Endothelial cell of umbilical vein (primary cell): ENCODE measurements at regions not wholly inside any gene's neighbourhood (a gene's known extent, or its start where the extent isn't known, plus 50 kb on each side); places are given as distances from the start of the nearest gene placed in this dataset.

ENCODE experiments used
- BruUV-seq: library from RNA; stranded (reverse); fragments of 400-500 nt; replicated peaks from 2 replicates; lab custom pipeline; 2021; lab: Mats Ljungman, UMichigan
- CTCF ChIA-PET: fragments of 300-600, 350-600 bp; sonication (Branson Sonifier 250); formaldehyde crosslinking; loops from one replicate; lab custom pipeline; 2021; ENCODE audit warnings: antibody characterized with exemption, inconsistent platforms; lab: Charles Lee
- POLR2A ChIA-PET: fragments of 300-600, 350-600 bp; sonication (Branson Sonifier 250); formaldehyde crosslinking; loops from one replicate; lab custom pipeline; 2021; ENCODE audit warnings: antibody characterized with exemption, inconsistent platforms; lab: Charles Lee
- DNase-seq: peaks from one replicate; pipeline ENCODE4 v3.0.0-alpha.2; 2011; ENCODE audit warnings: low read depth, low spot score
- FAIRE-seq: peaks from 2 replicates; lab custom pipeline; 2011; peaks lifted over from hg19 to GRCh38; lab: Jason Lieb, UNC
- H2AFZ ChIP-seq: 2 replicates; pipeline ENCODE4 v1.6.0; 2012; ENCODE audit warnings: low read depth, low read length, control low read depth, inconsistent platforms
- H3K27ac ChIP-seq: 2 replicates; pipeline ENCODE4 v1.5.1; 2011; ENCODE audit warnings: low read depth, mild to moderate bottlenecking, control low read depth, low read length, moderate library complexity; ENCODE audit not compliant: insufficient read depth
- H3K27me3 ChIP-seq, 2 experiments: 2 replicates each; pipeline versions ENCODE4 v1.6.0 to v1.6.1; 2011; ENCODE audit warnings: low read length in 2 of 2, mixed read lengths in 1 of 2; ENCODE audit not compliant: control insufficient read depth in 2 of 2, insufficient read depth in 2 of 2
- H3K36me3 ChIP-seq, 2 experiments: 2 replicates in 1 of 2; 3 replicates in 1 of 2; pipeline ENCODE4 v1.5.1; 2011; ENCODE audit warnings: low read length in 2 of 2, mild to moderate bottlenecking in 1 of 2, moderate library complexity in 1 of 2; ENCODE audit not compliant: control insufficient read depth in 2 of 2, insufficient read depth in 2 of 2; ENCODE audit errors: extremely low read depth in 1 of 2
- H3K4me1 ChIP-seq: 3 replicates; pipeline ENCODE4 v1.5.1; 2011; ENCODE audit warnings: mild to moderate bottlenecking, low read length; ENCODE audit not compliant: control insufficient read depth, insufficient read depth; ENCODE audit errors: extremely low read depth
- H3K4me2 ChIP-seq: 2 replicates; pipeline ENCODE4 v1.6.1; 2011; ENCODE audit warnings: low read length, control low read depth, mixed read lengths; ENCODE audit not compliant: insufficient read depth
- H3K4me3 ChIP-seq, 3 experiments: fragments of 200-600 bp in 1 of 3; sonication (generic), shearing (Covaris generic) in 1 of 3; replicated peaks in 1 of 3; 2 replicates each; pipeline ENCODE4 v1.5.1; 2011 to 2016; ENCODE audit warnings: control low read depth in 3 of 3, low read length in 3 of 3, mild to moderate bottlenecking in 2 of 3, inconsistent platforms in 1 of 3, low read depth in 1 of 3, moderate library complexity in 1 of 3; ENCODE audit not compliant: insufficient read depth in 1 of 3
- H3K79me2 ChIP-seq: 2 replicates; pipeline ENCODE4 v1.6.0; 2012; ENCODE audit warnings: low read length, inconsistent platforms; ENCODE audit not compliant: control insufficient read depth, insufficient read depth
- H3K9ac ChIP-seq: replicated peaks from 2 replicates; pipeline ENCODE3; 2011; ENCODE audit warnings: low read length, control low read depth; ENCODE audit not compliant: insufficient read depth; ENCODE audit errors: extremely low read depth
- H3K9me1 ChIP-seq: replicated peaks from 3 replicates; pipeline ENCODE4 v1.6.0; 2011; ENCODE audit warnings: mild to moderate bottlenecking, low read length; ENCODE audit not compliant: control insufficient read depth, insufficient read depth; ENCODE audit errors: extremely low read depth
- H3K9me3 ChIP-seq: replicated peaks from 2 replicates; pipeline ENCODE4 v1.5.1; 2012; ENCODE audit warnings: low read length, inconsistent platforms; ENCODE audit not compliant: control insufficient read depth, insufficient read depth
- H4K20me1 ChIP-seq: replicated peaks from 2 replicates; pipeline ENCODE3; 2011; ENCODE audit warnings: mild to moderate bottlenecking, low read length; ENCODE audit not compliant: control insufficient read depth, insufficient read depth; ENCODE audit errors: extremely low read depth
- CTCF ChIP-seq, 2 donors: IDR thresholded peaks; 1 replicate in 1 of 2; 2 replicates in 1 of 2; pipeline ENCODE4 v1.5.1; 2011; ENCODE audit warnings: low read length in 2 of 2, mild to moderate bottlenecking in 2 of 2, moderate library complexity in 2 of 2, control low read depth in 1 of 2, inconsistent platforms in 1 of 2, low read depth in 1 of 2; ENCODE audit not compliant: insufficient read depth in 1 of 2; ENCODE audit errors: extremely low read depth in 1 of 2
- EZH2 ChIP-seq: IDR thresholded peaks from 2 replicates; pipeline ENCODE4 v1.6.1; 2012; ENCODE audit warnings: borderline replicate concordance, low read depth, mild to moderate bottlenecking, moderate library complexity, low read length, inconsistent platforms; ENCODE audit not compliant: severe bottlenecking
- FOS ChIP-seq: IDR thresholded peaks from 2 replicates; pipeline ENCODE4 v1.6.1; 2011; ENCODE audit warnings: mild to moderate bottlenecking, low read length, moderate library complexity, borderline replicate concordance; ENCODE audit not compliant: insufficient read depth
- GATA2 ChIP-seq: IDR thresholded peaks from 2 replicates; pipeline ENCODE4 v1.7.0; 2011; ENCODE audit warnings: low read depth, mild to moderate bottlenecking, moderate library complexity, mixed read lengths, low read length; ENCODE audit not compliant: insufficient read length, insufficient read depth
- JUN ChIP-seq: IDR thresholded peaks from 2 replicates; pipeline ENCODE4 v1.6.1; 2011; ENCODE audit warnings: borderline replicate concordance, low read depth; ENCODE audit not compliant: insufficient read length, insufficient read depth
- MYC ChIP-seq: IDR thresholded peaks from one replicate; pipeline ENCODE4 v1.6.1; 2011; ENCODE audit warnings: mild to moderate bottlenecking, low read depth, low read length
- POLR2A ChIP-seq: IDR thresholded peaks from 2 replicates; pipeline ENCODE4 v1.6.1; 2012; ENCODE audit warnings: low read depth, mild to moderate bottlenecking, control low read depth, low read length
- POLR2AphosphoS5 ChIP-seq: IDR thresholded peaks from 2 replicates; pipeline ENCODE4 v1.6.1; 2012; ENCODE audit warnings: low read depth, mild to moderate bottlenecking, control low read depth, low read length, moderate library complexity; ENCODE audit not compliant: insufficient read depth
- dilution Hi-C: fragments of 300-500 bp; cut with MboI; formaldehyde crosslinking; loops from one replicate; pipeline ENCODE4 v1.15.0; 2019; ENCODE audit warnings: low sequenced_read_pairs; ENCODE audit not compliant: extremely low pct_ligation_motif_present
- intact Hi-C: fragments of 100-400 bp; cut with micrococcal nuclease; formaldehyde crosslinking; loops from one replicate; pipeline ENCODE4 v1.10.0; 2022
- TF ChIP-seq, protein P1 (sequence below): IDR thresholded peaks from 2 replicates; pipeline ENCODE4 v1.6.1; 2011; ENCODE audit not compliant: insufficient read depth, insufficient read length

DNA sequence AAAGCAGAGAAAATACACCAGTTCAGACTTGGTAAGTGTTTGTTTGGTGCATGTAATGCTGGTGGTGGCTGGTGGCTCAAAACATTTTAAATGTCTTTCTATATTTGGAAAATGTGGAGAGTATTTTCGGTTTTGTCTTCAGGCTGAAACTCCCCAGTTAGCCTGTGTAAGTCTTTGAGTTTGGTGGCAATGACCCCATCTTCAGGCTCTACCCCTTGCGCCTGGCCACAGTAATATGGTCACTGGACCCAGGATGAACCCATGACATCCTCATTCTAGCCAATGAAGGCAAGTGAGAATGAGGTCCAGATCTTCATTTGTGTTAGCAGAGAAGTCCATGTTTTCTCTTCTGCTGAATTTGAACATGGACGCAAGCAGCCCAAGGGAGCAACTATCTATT is 422.6 kb downstream of the BRINP1 start:
- no TSS peak for BruUV-seq
- POLR2A ChIA-PET: no interaction called here
- no peak for DNase-seq

More for the DNA sequence above, 422.6 kb downstream of the BRINP1 start:
- no peak overlapping the region for H3K4me2 ChIP-seq
- H3K36me3 ChIP-seq: no peaks in the 10 kb centered on the region
- intact Hi-C loops (no loop called here), dilution Hi-C loops (no loop called here)
- no peak for FAIRE-seq
- H3K9me3 ChIP-seq: no peaks in the 10 kb centered on the region
- no peaks in the 10 kb centered on the region for H3K79me2 ChIP-seq
- H2AFZ ChIP-seq: no peak overlapping the region
- H4K20me1 ChIP-seq: no peaks in the 10 kb centered on the region
- CTCF ChIA-PET: no interaction called here
- TF ChIP-seq POLR2A (no peak), FOS (no peak), JUN (no peak), MYC (no peak), POLR2AphosphoS5 (no peak), CTCF (IDR thresholded peaks at IDR 0.05; ENCODE audit: extremely low read depth in 1 of 2, insufficient read depth in 1 of 2, low read depth in 1 of 2, low read length in 2 of 2) (no peak), GATA2 (no peak), EZH2 (no peak)
- TF ChIP-seq, protein P1, sequence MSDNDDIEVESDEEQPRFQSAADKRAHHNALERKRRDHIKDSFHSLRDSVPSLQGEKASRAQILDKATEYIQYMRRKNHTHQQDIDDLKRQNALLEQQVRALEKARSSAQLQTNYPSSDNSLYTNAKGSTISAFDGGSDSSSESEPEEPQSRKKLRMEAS: no peak
- H3K4me1 ChIP-seq: no peaks in the 10 kb centered on the region
- H3K9me1 ChIP-seq: no peaks in the 10 kb centered on the region
- no peak overlapping the region for H3K27ac ChIP-seq
- no peak overlapping the region for H3K4me3 ChIP-seq
- H3K9ac ChIP-seq: no peak overlapping the region
- H3K27me3 ChIP-seq: no peaks in the 10 kb centered on the region
